HG02938 (cell line): ENCODE measurements at regions not wholly inside any gene's neighbourhood (a gene's known extent, or its start where the extent isn't known, plus 50 kb on each side); places are given as distances from the start of the nearest gene placed in this dataset.

Experiments
- ATAC-seq: cut with Tn5 transposase; IDR thresholded peaks from one replicate; pipeline ENCODE4 v1.9.1; 2021; ENCODE audit warnings: mild to moderate bottlenecking, moderate library complexity; ENCODE audit not compliant: unreplicated experiment

GRCh38 chr11:86193297-86194095, 51.1 kb upstream of the EED start:
- peak; percentile 92 for ATAC-seq

- ATAC-seq, result peak; percentile 25
These were observed 51.9 kb upstream of the EED start for GRCh38 chr11:86192519-86193257.

GRCh38 chr11:86191874-86192273, 52.7 kb upstream of the EED start:
- ATAC-seq, result no peak

GRCh38 chr11:86187027-86187426, 57.5 kb upstream of the EED start:
- ATAC-seq, result no peak

- no peak for ATAC-seq
These were observed 58.2 kb upstream of the EED start for GRCh38 chr11:86186386-86186785.

GRCh38 chr11:86185381-86185750, 59.2 kb upstream of the EED start:
- ATAC-seq, result no peak

- no peak for ATAC-seq
These were observed 59.7 kb upstream of the EED start for GRCh38 chr11:86184728-86185380.

GRCh38 chr11:86183694-86184093, 60.9 kb upstream of the EED start:
- peak; percentile 45 for ATAC-seq

- peak; percentile 73 for ATAC-seq
These were observed 61.5 kb upstream of the EED start for GRCh38 chr11:86182976-86183584.

GRCh38 chr11:86181379-86181778, 63.2 kb upstream of the EED start:
- no peak for ATAC-seq

GRCh38 chr11:86180851-86181250, 63.7 kb upstream of the EED start:
- ATAC-seq, result no peak

- no peak for ATAC-seq
These were observed 64.1 kb upstream of the EED start for GRCh38 chr11:86180423-86180822.

GRCh38 chr11:86179646-86180064, 64.9 kb upstream of the EED start:
- no peak for ATAC-seq

GRCh38 chr11:86177302-86177701, 67.3 kb upstream of the EED start:
- no peak for ATAC-seq

- peak; percentile 75 for ATAC-seq
These were observed 68.2 kb upstream of the EED start for GRCh38 chr11:86176165-86176884.

- ATAC-seq, result no peak
These were observed 68.9 kb upstream of the EED start for GRCh38 chr11:86175626-86176025.

GRCh38 chr11:86175191-86175590, 69.4 kb upstream of the EED start:
- ATAC-seq, result no peak

GRCh38 chr11:86174101-86175046, 70.2 kb upstream of the EED start:
- ATAC-seq, result no peak

GRCh38 chr11:86172894-86173293, 71.7 kb upstream of the EED start:
- ATAC-seq, result no peak

- ATAC-seq, result no peak
These were observed 72.9 kb upstream of the EED start for GRCh38 chr11:86171627-86172026.
